HUES64 (cell line): ENCODE measurements at regions not wholly inside any gene's neighbourhood (a gene's known extent, or its start where the extent isn't known, plus 50 kb on each side); places are given as distances from the start of the nearest gene placed in this dataset.
"Not testable (repeated sequence)": the region's sequence is repeated elsewhere in the genome, so short reads cannot be mapped to it uniquely, and the experiment has no call there.

ENCODE experiments used
- H3K27ac ChIP-seq: 2 replicates; pipeline ENCODE4 v1.7.0; 2013; ENCODE audit warnings: low read depth, low read length, inconsistent platforms
- H3K27me3 ChIP-seq: 2 replicates; pipeline ENCODE4 v1.6.1; 2013; ENCODE audit warnings: mild to moderate bottlenecking, low read length; ENCODE audit not compliant: insufficient read depth
- H3K36me3 ChIP-seq: 2 replicates; pipeline ENCODE4 v1.6.1; 2013; ENCODE audit warnings: mild to moderate bottlenecking, low read length; ENCODE audit not compliant: insufficient read depth
- H3K4me1 ChIP-seq: 2 replicates; pipeline ENCODE4 v1.6.1; 2013; ENCODE audit warnings: mild to moderate bottlenecking, low read length, moderate library complexity; ENCODE audit not compliant: insufficient read depth
- H3K4me3 ChIP-seq: 2 replicates; pipeline ENCODE4 v1.5.1; 2013; ENCODE audit warnings: mild to moderate bottlenecking, low read length, moderate library complexity
- H3K9ac ChIP-seq: 2 replicates; pipeline ENCODE4 v1.6.1; 2013; ENCODE audit warnings: mild to moderate bottlenecking, low read depth, low read length
- H3K9me3 ChIP-seq: 2 replicates; pipeline ENCODE4 v1.6.1; 2013; ENCODE audit warnings: low read depth, low read length; ENCODE audit not compliant: insufficient read depth
- WGBS: fragments of 150-250, 120-280 bp; methylation state at CpG from one replicate; pipeline ENCODE4 v1.1.7; 2013; ENCODE audit warnings: missing lambda C conversion rate; 5-methylcytosine and 5-hydroxymethylcytosine counted together

DNA sequence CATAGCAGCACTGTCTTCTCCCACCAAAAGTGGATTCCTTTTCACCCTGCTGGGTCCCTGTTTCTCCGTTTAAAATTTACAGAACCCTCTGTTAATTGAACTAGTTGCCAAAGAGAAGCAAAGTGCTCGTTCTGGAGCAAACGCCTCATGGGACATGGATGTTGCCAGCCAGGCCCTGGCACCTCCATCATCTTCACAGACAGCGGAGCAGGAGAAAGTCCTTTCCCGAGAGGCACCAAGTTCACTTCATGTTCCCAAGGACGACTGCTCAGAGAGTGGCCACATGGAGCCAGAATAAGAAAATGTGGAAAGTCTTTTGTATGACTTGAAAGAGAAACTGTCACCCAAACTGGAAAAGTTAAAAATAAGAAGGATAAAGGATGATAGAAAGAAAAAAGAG lies 151.5 kb downstream of the SOX1 start:
- Histone ChIP-seq H3K27ac (no peak overlapping the region), H3K27me3 (peaks cover 4% of the 10 kb centered on the region; the same call in 1 of the 2 replicates), H3K9ac (no peak overlapping the region), H3K4me3 (no peak overlapping the region), H3K9me3 (no peaks in the 10 kb centered on the region), H3K4me1 (no peaks in the 10 kb centered on the region; the same call in 1 of the 2 replicates), H3K36me3 (no peaks in the 10 kb centered on the region)
- 83% methylated on average over 6 of the region's 6 CpGs for WGBS

GRCh38 chr13:112219740-112220139 lies 152.8 kb downstream of the SOX1 start:
- Histone ChIP-seq H3K9me3 (no peaks in the 10 kb centered on the region), H3K36me3 (no peaks in the 10 kb centered on the region), H3K27me3 (peaks cover 4% of the 10 kb centered on the region; the same call in 1 of the 2 replicates), H3K9ac (no peak overlapping the region), H3K4me1 (no peaks in the 10 kb centered on the region; the same call in 1 of the 2 replicates), H3K4me3 (no peak overlapping the region), H3K27ac (no peak overlapping the region)
- 88% methylated on average over 7 of the region's 8 CpGs for WGBS

DNA sequence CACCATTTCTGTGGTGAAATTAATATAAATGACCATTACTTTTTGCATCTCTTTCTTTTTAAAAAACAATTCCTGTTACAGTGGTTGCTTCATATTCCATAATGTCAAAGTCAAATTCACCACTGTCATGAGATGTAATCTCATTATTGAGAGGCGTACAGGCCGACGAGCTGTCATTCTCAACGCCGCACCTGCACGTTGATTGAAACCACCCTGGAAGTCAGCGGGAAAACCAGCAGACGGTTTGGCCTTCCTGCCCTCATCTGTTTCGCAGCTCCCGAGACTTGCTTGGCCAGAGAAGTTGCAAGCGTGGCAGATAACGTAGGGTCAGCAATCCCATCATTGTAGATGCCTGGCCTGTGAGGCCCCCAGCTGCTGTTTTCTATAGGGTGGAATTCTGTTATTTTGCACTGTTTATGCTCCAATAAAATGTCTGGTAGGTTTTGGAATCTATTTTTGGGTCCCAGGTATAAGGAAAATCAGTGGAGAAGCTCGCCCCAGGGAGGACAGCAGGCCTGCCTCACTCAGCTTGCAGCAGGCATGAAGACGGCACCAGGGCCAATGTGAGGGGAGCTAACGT lies 153.4 kb downstream of the SOX1 start:
- Histone ChIP-seq H3K27me3 (peaks cover 4% of the 10 kb centered on the region; the same call in 1 of the 2 replicates), H3K9ac (no peak overlapping the region), H3K27ac (no peak overlapping the region), H3K4me3 (no peak overlapping the region), H3K4me1 (no peaks in the 10 kb centered on the region; the same call in 1 of the 2 replicates), H3K9me3 (no peaks in the 10 kb centered on the region), H3K36me3 (no peaks in the 10 kb centered on the region)
- 93% methylated on average over 15 of the region's 15 CpGs for WGBS

- WGBS = 95% methylated on average over 15 of the region's 15 CpGs
- no peak overlapping the region for H3K27ac ChIP-seq
- H3K4me3 ChIP-seq = no peak overlapping the region
- H3K4me1 ChIP-seq = no peaks in the 10 kb centered on the region; the same call in 1 of the 2 replicates
- H3K27me3 ChIP-seq = peaks cover 4% of the 10 kb centered on the region; the same call in 1 of the 2 replicates
- H3K9ac ChIP-seq = no peak overlapping the region
- no peaks in the 10 kb centered on the region for H3K9me3 ChIP-seq
- no peaks in the 10 kb centered on the region for H3K36me3 ChIP-seq
Measured at GRCh38 chr13:112220925-112221324, 154.0 kb downstream of the SOX1 start.

DNA sequence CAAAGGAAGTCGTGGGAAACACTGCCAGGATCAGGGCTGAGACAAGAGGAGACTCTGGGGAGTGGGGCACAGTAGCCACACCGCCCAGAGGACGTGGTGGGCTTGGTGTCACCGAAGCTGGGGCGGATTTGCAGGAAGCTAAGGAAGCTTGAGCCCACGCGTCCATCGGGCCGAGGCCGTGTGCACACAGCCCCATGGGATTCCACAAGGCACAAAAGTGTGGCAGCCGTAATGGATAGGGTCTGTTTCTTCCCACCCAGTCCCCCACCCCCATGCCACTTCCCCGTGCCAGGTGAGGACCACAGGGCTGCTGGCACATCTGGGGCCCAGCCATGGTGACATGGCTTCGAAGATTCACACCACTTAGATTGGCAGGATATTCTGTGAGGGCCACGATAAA lies 153.2 kb upstream of the SPACA7 start:
- no peaks in the 10 kb centered on the region; the same call in 1 of the 2 replicates for H3K4me1 ChIP-seq
- peaks cover 4% of the 10 kb centered on the region; the same call in 1 of the 2 replicates for H3K27me3 ChIP-seq
- H3K4me3 ChIP-seq = no peak overlapping the region
- no peak overlapping the region for H3K27ac ChIP-seq
- no peaks in the 10 kb centered on the region for H3K36me3 ChIP-seq
- H3K9ac ChIP-seq = no peak overlapping the region
- H3K9me3 ChIP-seq = no peaks in the 10 kb centered on the region
- 93% methylated on average over 14 of the region's 14 CpGs for WGBS

GRCh38 chr13:112223929-112224328 lies 152.2 kb upstream of the SPACA7 start:
- not testable (repeated sequence) for H3K9ac ChIP-seq, H3K36me3 ChIP-seq, H3K9me3 ChIP-seq, H3K27me3 ChIP-seq, H3K27ac ChIP-seq, H3K4me1 ChIP-seq, H3K4me3 ChIP-seq
- 86% methylated on average over 8 of the region's 9 CpGs for WGBS

DNA sequence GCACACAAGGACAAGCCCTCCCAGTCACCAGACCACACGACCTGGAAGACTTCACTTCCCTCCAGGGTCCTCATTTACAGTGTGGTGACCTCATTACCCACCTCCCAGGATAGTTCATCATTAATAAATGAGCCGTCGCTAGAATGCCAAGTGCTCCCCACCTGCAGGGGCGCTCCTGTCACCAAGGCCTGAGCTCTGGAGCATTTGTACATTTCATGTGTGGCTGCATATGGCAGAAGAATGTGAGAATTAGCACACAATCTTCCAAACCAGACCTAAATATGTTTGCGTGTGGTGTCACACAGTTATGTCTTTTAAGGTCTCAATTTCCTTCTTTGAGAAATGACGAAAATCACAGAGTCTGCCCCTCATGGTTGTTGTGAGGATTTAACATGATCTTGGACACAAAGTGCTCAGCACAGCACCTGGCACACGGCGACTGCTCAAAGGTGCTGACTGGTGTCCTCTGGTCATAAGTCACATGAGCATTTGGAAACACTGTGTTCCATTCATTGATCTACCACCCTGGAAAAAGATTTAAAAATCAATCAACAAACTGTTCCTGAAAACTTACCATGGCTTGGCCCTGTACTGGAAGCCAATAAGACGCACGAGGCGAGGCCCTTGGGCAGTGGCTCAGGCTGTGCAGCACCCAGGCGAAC lies 150.6 kb upstream of the SPACA7 start:
- H3K9ac ChIP-seq = no peak overlapping the region
- H3K4me1 ChIP-seq = no peaks in the 10 kb centered on the region
- no peaks in the 10 kb centered on the region for H3K36me3 ChIP-seq
- no peak overlapping the region for H3K4me3 ChIP-seq
- 89% methylated on average over 12 of the region's 12 CpGs for WGBS
- H3K27ac ChIP-seq = no peak overlapping the region
- H3K27me3 ChIP-seq = peaks cover 4% of the 10 kb centered on the region; the same call in 1 of the 2 replicates
- no peaks in the 10 kb centered on the region for H3K9me3 ChIP-seq

DNA sequence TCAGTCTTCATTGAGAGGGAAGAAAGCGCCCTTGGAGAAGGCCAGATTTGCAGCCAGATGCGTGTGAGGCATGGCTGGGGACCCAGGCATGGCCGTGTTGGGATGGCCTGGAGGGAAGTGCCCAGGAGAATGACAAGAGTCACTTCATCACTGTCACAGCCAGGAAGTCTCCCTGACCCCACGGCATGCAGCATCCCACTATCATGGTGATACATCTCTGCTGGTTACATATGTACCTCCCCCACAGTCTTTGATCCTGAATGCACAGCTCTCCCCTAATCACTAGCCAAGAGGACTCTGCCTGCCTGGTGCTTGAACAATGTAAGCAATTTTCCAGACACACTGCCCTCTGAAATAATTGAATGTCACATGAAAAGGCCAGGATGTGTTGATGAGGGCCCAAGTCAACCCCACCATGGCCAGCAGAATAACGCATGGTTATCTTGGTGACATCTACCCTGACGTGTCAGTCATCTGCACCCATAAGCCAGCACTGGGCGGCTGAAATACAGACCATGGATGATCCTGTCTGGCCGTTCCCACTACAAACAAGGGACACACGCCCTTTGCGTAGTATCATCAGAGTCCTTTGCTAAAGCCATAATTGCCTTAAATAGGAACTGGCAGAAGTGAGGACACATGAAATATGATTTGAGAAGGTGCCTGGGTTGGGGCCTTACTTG lies 149.7 kb upstream of the SPACA7 start:
- H3K9me3 ChIP-seq = no peaks in the 10 kb centered on the region
- no peaks in the 10 kb centered on the region for H3K36me3 ChIP-seq
- no peak overlapping the region for H3K27ac ChIP-seq
- H3K27me3 ChIP-seq = no peaks in the 10 kb centered on the region
- H3K4me1 ChIP-seq = no peaks in the 10 kb centered on the region
- H3K9ac ChIP-seq = no peak overlapping the region
- no peak overlapping the region for H3K4me3 ChIP-seq
- WGBS = 94% methylated on average over 10 of the region's 10 CpGs

DNA sequence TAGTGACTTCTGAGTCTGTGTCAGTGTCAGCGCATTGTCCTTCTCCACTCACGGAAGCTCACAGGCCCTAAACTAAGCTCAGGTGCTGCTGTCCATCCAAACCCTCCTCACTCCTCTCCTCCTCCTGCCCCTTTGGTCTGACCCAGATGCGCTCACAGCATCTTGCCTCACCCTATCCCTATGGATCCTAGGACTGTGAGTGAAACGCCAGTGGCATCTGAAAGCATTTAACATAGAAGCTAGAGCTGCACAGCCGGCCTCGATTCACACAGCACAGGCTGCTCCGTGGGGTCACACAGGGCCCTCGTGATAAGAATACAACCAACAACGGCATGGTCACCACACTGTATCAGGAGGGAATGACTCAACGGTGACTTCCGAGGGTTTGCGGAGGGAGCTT lies 149.1 kb upstream of the SPACA7 start:
- Histone ChIP-seq H3K9ac (no peak overlapping the region), H3K4me1 (no peaks in the 10 kb centered on the region), H3K4me3 (no peak overlapping the region), H3K9me3 (no peaks in the 10 kb centered on the region), H3K27ac (no peak overlapping the region), H3K36me3 (no peaks in the 10 kb centered on the region), H3K27me3 (no peaks in the 10 kb centered on the region)
- WGBS = 91% methylated on average over 12 of the region's 12 CpGs

GRCh38 chr13:112229445-112229844 lies 146.7 kb upstream of the SPACA7 start:
- Histone ChIP-seq H3K9me3 (no peaks in the 10 kb centered on the region), H3K4me1 (no peaks in the 10 kb centered on the region), H3K36me3 (no peaks in the 10 kb centered on the region), H3K27ac (no peak overlapping the region), H3K4me3 (no peak overlapping the region), H3K27me3 (no peaks in the 10 kb centered on the region), H3K9ac (no peak overlapping the region)
- 92% methylated on average over 15 of the region's 15 CpGs for WGBS
